ENCODE measurements at regions not wholly inside any gene's neighbourhood (a gene's known extent, or its start where the extent isn't known, plus 50 kb on each side); places are given as distances from the start of the nearest gene placed in this dataset.

DNA sequence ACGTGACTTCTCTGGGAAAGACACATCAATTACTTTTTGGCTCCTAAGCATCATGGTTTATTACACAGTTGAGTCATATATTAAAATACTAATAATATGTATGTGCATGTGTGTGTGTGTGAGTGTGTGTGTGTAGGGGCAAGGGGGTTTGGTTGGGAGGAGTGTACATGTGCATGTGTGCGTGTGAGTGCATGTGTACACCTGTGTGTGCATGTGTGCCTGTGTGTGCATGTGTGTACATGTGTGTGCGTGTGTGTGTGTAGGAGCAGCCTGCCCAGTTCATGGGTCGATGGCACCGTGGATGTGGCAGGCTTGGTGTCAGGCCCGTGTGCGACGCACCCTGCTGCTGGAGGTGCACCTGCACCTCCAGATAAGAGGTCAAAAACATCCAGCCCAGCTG, 99.0 kb upstream of the SNTG2 start:
- TF ChIP-seq POLR2AphosphoS5 (IDR thresholded peaks at IDR 0.05) (no peak), POLR2A (IDR thresholded peaks at IDR 0.05) (no peak), EP300 (IDR thresholded peaks at IDR 0.05) (no peak)
- TF ChIP-seq, protein P1, sequence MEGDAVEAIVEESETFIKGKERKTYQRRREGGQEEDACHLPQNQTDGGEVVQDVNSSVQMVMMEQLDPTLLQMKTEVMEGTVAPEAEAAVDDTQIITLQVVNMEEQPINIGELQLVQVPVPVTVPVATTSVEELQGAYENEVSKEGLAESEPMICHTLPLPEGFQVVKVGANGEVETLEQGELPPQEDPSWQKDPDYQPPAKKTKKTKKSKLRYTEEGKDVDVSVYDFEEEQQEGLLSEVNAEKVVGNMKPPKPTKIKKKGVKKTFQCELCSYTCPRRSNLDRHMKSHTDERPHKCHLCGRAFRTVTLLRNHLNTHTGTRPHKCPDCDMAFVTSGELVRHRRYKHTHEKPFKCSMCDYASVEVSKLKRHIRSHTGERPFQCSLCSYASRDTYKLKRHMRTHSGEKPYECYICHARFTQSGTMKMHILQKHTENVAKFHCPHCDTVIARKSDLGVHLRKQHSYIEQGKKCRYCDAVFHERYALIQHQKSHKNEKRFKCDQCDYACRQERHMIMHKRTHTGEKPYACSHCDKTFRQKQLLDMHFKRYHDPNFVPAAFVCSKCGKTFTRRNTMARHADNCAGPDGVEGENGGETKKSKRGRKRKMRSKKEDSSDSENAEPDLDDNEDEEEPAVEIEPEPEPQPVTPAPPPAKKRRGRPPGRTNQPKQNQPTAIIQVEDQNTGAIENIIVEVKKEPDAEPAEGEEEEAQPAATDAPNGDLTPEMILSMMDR (IDR thresholded peaks at IDR 0.05), result no peak

Data from stomach (tissue), 4 donors.